HG02763 (cell line): ENCODE measurements at regions not wholly inside any gene's neighbourhood (a gene's known extent, or its start where the extent isn't known, plus 50 kb on each side); places are given as distances from the start of the nearest gene placed in this dataset.
"Not testable (repeated sequence)": the region's sequence is repeated elsewhere in the genome, so short reads cannot be mapped to it uniquely, and the experiment has no call there.

Experiments
- ATAC-seq: cut with Tn5 transposase; IDR thresholded peaks from one replicate; pipeline ENCODE4 v1.9.1; 2021; ENCODE audit warnings: mild to moderate bottlenecking, moderate library complexity; ENCODE audit not compliant: unreplicated experiment

DNA sequence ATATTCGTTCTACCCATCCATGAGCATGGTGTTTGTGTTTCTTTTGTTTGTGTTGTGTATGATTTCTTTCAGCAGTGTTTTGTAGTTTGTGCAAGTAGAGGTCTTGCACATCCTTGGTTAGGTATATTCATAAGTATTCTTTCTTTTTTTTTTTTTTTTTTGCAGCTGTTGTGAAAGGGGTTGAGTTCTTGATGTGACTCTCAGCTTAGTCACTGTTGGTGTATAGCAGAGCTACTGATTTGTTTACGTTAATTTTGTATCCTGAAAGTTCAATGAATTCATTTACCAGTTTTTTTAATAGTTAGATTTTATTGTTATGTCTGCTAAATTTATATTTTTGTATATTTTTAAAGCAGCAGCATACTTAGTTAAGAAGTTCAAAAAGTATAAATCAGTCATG, 834.4 kb upstream of the NRXN1 start:
- no peak for ATAC-seq

DNA sequence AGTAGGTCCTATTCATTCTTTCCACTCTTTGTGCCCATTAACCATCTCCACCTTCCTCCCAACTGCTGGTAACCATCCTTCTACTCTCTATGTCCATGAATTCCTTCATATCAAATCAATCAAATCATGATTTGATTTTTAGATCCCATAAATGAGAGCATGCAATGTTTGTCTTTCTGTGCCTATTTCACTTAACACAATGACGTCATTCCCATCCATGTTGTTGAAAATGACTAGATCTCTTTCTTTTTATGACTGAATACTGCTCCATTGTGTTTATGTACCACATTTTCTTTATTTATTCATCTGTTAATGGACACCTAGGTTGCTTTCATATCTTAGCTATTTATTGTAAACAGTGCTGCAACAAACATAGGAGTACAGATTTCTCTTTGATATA, 827.3 kb upstream of the NRXN1 start:
- no peak for ATAC-seq

DNA sequence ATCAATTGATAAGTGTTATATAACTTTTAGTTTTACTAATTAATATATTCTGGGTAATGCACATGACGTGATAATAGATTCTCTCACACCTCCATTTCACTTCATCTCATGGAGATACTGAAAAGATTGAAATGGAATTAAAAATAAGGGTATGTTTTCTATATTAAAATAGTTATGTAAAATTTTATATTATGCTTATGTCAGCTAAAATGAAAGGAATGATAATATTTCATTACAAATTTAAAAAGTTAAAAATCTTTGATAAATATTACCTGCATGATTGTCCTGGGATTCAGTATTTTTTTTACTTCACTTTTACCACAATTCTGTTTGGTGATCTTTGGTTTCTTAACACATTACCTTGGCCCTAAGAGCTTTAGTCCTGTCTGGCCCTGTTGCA, 823.8 kb upstream of the NRXN1 start:
- ATAC-seq: no peak

- ATAC-seq: no peak
These were observed 814.9 kb upstream of the NRXN1 start for GRCh38 chr2:51846796-51847195.

- ATAC-seq: no peak
These were observed 814.1 kb upstream of the NRXN1 start for GRCh38 chr2:51846018-51846417.

DNA sequence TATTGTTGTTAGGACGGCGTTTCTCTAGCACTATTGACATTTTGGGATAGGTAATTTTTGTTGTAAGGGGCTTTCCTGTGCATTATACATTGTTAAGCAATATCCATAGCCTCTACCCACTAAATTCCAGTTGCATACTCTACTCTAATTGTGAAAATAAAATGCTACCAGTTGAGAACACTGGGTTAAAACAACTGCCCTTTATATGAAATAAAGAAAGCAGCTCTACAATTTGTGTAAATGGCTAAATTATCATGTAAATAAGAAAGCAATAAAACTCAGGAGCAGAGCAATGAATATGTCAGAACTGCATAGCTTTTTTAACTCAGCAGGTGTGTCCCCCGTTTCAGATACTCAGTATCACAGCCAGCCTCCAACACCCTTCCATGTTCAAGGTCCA, 812.7 kb upstream of the NRXN1 start:
- ATAC-seq: no peak

GRCh38 chr2:51829477-51829876, 797.5 kb upstream of the NRXN1 start:
- ATAC-seq: no peak

GRCh38 chr2:51825823-51826222, 793.9 kb upstream of the NRXN1 start:
- ATAC-seq: no peak

- no peak for ATAC-seq
These were observed 781.3 kb upstream of the NRXN1 start for GRCh38 chr2:51813247-51813646.

DNA sequence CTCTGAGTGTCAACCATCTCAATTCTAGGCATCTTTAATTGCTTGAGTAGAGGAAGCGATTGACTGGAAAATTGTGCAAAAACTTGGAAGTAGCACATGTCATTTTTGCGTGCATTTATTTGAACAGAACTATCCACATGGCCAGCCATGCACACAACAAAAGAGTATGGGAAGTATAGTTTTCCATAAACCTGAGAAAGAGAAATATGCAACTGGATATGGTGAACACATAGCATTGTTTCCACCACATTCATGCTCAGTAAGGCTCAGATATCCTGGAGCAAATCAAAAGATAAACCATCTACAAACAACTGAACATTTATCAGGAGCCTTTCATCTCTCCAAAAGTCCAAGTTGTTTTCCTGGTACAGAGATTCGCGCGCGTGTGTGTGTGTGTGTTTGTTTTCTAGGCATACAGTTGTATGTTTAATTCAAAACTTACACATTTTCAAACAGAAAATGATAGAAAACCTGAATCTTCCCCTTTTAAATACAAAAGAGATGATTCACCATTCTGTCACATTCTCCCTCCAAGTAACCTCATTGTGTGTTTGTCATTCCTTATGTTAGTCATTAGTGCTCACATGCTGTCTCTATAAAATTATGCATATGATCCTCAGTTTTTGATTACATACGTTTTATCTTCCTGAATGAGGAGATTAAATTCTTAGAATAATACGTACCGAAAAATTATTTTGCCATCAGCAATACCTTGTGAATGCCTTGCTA, 780.4 kb upstream of the NRXN1 start:
- ATAC-seq: no peak

GRCh38 chr2:51810197-51810596, 778.3 kb upstream of the NRXN1 start:
- no peak for ATAC-seq

GRCh38 chr2:51807229-51807628, 775.3 kb upstream of the NRXN1 start:
- no peak for ATAC-seq

DNA sequence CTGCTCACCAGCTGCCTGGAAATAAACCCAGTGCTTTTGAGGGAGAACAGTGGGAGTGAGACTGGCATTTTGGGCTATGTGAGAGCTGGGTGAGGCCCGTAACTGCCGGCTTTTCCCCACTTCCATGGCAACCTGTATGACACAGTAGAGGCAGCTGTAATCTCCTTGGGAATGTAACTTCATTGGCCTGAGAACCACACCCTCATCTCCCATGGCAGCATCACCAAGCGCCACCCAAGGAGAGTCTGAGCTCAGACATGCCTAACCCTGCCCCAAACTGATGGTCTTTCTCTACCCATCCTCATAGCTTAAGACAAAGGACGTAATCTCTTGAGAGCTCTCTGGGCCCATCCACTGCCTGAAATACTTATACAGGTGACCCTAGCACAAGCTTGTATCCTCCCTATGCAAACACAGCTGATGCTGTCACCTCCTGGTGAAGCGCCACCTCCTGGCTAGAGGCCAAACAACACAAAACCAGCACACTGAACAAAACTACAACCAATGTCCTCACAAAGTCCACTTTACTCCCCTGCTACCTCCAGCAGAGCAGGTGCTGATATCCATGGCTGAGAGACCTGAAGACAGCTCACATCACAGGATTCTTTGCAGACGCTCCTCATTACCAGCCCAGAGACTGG, 763.4 kb upstream of the NRXN1 start:
- no peak for ATAC-seq

DNA sequence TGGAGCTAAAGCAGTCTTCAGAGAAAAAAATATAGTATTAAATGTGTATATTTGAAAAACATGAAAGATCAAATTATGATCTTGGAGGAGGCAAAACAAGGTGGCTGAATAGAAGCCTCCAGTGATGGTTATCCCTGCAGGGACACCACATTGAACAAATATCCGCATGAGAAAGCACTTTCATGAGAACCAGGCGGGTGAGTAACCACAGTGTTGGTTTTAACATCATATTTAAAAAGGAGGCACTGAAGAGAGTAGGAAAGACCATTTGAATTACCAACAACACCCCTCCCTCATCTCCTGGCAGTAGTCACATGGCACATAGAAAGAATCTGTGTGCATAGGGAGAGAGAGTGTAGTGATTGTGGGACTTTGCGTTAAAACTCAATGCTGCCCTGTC, 759.6 kb upstream of the NRXN1 start:
- no peak for ATAC-seq

- ATAC-seq: no peak
These were observed 758.9 kb upstream of the NRXN1 start for GRCh38 chr2:51790854-51791253.

DNA sequence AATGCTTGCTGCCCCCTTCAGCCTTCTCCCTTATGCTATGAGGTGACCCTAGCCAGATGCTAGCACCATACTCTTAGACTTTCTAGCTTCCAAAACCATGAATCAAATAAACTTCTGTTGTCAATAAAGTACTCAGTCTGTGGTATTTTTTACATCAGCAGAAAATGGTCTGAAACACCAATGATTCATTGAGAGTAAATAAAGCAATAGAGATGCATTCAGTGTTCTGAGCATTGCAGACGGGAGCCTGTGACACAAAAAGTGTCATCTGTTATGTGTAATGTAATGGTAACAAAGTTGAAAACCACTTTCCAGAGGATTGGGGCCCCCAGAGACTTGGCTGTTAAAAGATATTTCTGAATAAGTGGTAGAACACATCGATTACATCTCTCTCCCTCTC, 758.0 kb upstream of the NRXN1 start:
- no peak for ATAC-seq

- no peak for ATAC-seq
These were observed 751.2 kb upstream of the NRXN1 start for GRCh38 chr2:51782921-51783765.

- no peak for ATAC-seq
These were observed 749.8 kb upstream of the NRXN1 start for GRCh38 chr2:51781691-51782090.

GRCh38 chr2:51780353-51780752, 748.4 kb upstream of the NRXN1 start:
- no peak for ATAC-seq

DNA sequence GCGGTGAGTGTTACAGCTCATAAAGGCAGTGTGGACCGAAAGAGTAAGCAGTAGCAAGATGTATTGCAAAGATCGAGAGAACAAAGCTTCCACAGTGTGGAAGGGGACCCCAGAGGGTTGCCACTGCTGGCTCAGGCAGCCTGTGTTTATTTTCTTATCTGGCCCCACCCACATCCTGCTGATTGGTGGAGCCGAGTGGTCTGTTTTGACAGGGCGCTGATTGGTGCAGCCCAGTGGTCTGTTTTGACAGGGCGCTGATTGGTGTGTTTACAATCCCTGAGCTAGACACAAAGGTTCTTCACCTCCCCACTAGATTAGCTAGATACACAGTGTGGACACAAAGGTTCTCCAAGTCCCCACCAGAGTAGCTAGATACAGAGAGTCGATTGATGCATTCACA, 747.8 kb upstream of the NRXN1 start:
- not testable (repeated sequence) for ATAC-seq

DNA sequence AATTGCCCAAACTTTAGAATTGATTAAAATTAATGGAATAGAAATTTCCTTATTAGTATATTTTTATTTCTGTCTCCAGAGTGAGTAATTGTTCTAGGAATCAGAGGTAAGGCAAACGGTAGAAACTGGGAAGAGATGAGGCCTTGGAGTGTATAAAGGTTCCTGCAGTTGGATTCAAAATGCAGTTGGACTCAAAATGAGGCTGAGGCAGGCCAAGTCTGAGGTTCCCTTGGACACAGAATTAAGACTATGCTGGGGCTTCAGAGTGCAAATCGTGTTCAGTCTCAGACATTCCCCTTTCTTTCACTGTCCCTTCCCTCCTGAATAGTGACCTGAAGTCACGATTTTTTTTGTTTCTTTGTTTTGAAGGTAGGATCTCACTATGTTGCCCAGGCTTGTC, 746.9 kb upstream of the NRXN1 start:
- ATAC-seq: no peak

GRCh38 chr2:51774606-51775005, 742.7 kb upstream of the NRXN1 start:
- ATAC-seq: not testable (repeated sequence)
